ENCODE measurements at regions not wholly inside any gene's neighbourhood (a gene's known extent, or its start where the extent isn't known, plus 50 kb on each side); places are given as distances from the start of the nearest gene placed in this dataset.

DNA sequence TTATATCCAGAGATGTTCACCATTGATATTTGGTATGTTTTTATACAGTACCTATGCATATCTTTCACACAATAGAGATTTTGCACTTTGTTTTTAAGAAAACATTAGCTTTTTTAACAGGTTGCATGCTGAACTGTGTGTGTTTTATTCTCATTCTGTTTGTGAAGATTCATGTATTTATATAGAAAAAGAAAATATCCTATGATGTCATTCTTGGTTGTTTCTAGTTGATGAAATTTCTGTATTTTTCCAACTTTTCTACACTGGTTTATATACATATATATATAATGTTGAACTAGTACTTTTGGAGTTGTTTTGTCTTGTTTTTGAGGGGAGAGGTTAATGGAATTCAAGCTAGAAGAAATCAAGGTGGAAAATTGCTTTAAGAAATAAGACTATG lies 143.8 kb downstream of the MATN1 start:
- TF ChIP-seq, protein P1, sequence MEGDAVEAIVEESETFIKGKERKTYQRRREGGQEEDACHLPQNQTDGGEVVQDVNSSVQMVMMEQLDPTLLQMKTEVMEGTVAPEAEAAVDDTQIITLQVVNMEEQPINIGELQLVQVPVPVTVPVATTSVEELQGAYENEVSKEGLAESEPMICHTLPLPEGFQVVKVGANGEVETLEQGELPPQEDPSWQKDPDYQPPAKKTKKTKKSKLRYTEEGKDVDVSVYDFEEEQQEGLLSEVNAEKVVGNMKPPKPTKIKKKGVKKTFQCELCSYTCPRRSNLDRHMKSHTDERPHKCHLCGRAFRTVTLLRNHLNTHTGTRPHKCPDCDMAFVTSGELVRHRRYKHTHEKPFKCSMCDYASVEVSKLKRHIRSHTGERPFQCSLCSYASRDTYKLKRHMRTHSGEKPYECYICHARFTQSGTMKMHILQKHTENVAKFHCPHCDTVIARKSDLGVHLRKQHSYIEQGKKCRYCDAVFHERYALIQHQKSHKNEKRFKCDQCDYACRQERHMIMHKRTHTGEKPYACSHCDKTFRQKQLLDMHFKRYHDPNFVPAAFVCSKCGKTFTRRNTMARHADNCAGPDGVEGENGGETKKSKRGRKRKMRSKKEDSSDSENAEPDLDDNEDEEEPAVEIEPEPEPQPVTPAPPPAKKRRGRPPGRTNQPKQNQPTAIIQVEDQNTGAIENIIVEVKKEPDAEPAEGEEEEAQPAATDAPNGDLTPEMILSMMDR (IDR thresholded peaks at IDR 0.05; ENCODE audit: low read depth, low read length, missing input control): no peak
- TF ChIP-seq TAF1 (conservative IDR thresholded peaks at IDR 0.05) (no peak), RAD21 (IDR thresholded peaks at IDR 0.05) (no peak), YY1 (IDR thresholded peaks at IDR 0.05) (no peak), GABPA (IDR thresholded peaks at IDR 0.05 in 1 of 2, conservative IDR thresholded peaks at IDR 0.05 in 1 of 2) (no peak)
- TF ChIP-seq, protein P2, sequence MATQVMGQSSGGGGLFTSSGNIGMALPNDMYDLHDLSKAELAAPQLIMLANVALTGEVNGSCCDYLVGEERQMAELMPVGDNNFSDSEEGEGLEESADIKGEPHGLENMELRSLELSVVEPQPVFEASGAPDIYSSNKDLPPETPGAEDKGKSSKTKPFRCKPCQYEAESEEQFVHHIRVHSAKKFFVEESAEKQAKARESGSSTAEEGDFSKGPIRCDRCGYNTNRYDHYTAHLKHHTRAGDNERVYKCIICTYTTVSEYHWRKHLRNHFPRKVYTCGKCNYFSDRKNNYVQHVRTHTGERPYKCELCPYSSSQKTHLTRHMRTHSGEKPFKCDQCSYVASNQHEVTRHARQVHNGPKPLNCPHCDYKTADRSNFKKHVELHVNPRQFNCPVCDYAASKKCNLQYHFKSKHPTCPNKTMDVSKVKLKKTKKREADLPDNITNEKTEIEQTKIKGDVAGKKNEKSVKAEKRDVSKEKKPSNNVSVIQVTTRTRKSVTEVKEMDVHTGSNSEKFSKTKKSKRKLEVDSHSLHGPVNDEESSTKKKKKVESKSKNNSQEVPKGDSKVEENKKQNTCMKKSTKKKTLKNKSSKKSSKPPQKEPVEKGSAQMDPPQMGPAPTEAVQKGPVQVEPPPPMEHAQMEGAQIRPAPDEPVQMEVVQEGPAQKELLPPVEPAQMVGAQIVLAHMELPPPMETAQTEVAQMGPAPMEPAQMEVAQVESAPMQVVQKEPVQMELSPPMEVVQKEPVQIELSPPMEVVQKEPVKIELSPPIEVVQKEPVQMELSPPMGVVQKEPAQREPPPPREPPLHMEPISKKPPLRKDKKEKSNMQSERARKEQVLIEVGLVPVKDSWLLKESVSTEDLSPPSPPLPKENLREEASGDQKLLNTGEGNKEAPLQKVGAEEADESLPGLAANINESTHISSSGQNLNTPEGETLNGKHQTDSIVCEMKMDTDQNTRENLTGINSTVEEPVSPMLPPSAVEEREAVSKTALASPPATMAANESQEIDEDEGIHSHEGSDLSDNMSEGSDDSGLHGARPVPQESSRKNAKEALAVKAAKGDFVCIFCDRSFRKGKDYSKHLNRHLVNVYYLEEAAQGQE (IDR thresholded peaks at IDR 0.05): no peak
